D341Med (cell line): ENCODE measurements at regions not wholly inside any gene's neighbourhood (a gene's known extent, or its start where the extent isn't known, plus 50 kb on each side); places are given as distances from the start of the nearest gene placed in this dataset.
"Not testable (repeated sequence)": the region's sequence is repeated elsewhere in the genome, so short reads cannot be mapped to it uniquely, and the experiment has no call there.

ENCODE experiments used
- DNase-seq: peaks from one replicate; pipeline ENCODE4 v3.0.0; 2012; ENCODE audit warnings: low spot score

DNA sequence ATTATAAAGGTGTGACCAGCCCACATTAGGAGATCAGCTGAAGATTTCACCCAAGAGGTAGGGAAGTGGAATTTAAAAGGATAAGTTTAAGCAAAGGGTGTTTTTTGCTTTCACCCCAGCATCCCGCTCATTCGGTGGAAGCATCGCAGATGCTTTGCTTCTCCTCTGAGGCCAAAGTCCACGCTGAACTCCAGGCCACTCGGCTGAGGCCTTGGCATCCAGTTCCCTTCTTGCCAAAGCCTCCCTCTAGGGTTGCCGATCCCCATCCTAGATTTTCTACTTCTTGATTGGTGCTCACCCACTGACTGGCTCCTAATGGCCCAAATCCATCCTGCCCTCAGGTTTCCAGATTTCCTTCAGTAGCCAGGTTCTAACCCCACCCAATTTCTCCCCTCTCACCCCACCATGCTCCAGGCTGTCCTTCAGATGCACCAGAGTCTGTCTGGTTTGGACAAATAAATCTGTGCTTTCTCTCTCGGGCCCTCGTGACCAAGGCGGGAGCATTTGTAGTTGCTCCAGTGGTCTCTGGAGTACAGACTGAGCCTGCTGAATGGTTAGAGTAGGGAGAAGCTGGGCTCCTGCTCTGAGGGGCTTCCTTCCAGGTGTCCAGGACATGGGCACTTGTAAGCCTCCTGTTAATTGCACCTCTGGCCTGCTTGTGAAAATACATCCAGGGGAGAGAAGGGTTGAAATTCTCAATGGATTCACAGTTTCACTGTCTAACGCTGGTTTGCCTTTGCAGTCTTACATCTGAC lies 193.2 kb downstream of the C1orf94 start:
- DNase-seq, result no peak

DNA sequence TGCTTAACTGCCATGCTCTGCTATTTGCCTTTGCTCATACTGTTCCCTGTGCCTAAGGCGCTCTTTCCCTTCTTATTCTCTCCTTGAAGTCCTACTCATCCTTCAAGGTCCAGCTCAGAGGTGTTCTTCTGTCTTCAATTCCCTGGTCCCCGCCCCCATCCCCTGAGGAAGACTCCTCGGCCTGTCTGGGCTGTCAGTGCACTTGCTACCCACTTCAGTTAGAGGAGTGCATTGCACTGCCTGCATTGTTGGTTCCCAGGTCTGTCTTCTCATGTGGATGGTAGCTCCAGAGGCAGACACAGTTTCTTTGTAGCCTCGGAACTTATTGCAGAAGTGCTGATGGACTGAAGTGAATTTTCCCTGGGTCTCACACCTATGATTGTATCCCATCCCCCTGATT lies 194.0 kb downstream of the C1orf94 start:
- DNase-seq, result no peak

DNA sequence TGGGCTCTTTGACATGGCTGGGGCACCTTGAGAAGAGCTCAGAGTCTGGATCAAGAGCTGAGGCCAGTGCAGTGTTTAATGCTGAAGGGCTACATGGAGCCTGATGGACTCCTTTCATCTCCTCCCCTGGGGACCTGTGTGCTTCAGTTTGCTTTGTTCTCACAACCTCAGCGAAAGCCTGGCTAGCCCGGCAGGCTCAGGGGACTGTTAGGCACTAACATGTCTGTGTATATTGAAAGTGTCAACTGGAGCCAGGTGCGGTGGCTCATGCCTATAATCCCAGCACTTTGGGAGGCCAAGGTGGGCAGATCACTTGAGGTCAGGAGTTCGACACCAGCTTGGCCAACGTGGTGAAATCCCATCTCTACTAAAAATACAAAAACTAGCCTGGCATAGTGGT lies 194.5 kb downstream of the C1orf94 start:
- not testable (repeated sequence) for DNase-seq

DNA sequence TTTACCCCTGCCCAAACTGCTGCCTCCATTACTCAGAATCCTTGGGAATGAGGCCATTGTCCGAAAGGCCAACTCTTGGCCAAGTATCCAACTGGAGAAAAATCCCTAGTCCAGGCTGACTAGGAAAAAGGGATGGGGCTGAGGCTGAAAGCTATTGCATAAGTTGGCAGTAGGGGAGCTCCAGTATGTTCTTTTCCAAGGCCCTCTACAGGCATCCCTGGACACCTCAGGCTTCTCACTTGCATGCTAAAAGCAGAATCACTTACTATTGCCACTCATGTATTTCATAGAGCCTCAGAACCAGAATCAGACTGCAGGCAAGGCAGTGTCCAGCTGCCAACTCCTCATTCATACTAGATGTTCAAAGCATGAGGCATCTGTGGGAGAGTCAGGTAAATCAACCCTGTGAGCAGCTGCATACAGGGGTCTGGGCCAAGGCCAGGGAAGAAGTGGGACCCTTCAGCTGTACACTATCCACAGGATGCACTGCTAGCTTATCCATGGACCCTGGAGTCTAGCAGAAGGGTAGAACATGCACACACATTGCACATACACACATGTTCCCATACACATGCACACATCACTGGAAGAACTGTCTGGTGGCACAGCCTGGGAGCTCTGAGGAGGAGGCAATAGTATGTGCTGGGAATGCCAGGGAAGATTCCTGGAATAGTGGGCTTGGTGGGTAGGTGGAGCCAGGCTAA lies 195.3 kb downstream of the C1orf94 start:
- no peak for DNase-seq

DNA sequence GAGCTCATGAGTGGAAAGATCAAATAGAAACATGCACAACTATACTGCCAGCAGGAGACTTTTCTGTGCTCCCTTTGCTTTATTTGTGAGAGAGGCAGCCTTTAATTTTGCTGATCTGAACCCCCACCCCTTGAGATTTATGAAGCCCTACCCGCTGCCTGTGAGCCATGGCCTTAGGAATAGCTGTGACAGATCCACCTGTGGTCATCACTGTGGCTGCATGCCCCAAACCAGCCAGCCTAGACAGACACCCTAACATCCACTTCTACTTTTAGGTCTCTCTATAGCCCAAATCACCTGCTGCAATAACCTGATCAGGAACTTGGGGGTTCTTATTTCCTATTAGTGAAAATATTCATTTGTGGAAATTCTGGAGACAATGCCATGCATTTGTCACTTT lies 196.2 kb downstream of the C1orf94 start:
- DNase-seq, result no peak

DNA sequence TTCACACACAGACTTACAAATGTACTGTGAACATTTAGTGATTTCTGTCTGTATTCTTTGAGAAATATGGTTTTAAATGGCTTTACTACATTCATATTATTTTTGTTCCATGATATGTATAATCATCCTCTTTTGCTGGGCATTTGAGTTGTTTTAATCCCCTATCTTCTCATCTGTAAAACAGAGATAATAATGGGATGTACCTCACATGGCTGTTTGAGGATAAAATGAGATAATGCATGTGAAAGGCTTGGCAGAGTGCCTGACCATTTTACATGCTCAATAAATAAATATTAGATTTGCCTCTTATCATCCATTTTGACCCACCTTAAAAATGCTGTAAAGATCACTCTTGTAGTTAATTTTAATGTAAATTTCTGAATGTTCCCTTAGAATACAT lies 197.2 kb downstream of the C1orf94 start:
- DNase-seq, result no peak

DNA sequence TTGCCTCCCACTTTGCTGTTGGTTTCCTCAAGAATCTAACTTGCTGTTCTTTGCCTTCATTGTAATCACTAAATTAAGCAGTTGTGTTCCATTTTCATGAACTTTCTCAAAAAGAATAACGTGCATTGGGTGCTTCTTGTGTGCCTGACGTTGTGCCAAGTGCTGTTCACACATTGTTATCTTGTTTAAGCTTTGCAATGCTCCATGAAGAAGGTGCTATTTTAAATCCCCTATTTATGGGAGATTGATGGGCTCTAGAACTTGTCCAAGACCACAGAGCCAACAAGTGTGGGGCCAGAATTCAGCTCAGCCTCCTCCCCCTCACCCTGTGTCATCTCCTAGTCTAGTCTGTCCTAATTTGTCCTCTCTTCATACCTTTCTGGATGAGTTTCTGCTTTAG lies 199.8 kb downstream of the C1orf94 start:
- DNase-seq, result no peak

DNA sequence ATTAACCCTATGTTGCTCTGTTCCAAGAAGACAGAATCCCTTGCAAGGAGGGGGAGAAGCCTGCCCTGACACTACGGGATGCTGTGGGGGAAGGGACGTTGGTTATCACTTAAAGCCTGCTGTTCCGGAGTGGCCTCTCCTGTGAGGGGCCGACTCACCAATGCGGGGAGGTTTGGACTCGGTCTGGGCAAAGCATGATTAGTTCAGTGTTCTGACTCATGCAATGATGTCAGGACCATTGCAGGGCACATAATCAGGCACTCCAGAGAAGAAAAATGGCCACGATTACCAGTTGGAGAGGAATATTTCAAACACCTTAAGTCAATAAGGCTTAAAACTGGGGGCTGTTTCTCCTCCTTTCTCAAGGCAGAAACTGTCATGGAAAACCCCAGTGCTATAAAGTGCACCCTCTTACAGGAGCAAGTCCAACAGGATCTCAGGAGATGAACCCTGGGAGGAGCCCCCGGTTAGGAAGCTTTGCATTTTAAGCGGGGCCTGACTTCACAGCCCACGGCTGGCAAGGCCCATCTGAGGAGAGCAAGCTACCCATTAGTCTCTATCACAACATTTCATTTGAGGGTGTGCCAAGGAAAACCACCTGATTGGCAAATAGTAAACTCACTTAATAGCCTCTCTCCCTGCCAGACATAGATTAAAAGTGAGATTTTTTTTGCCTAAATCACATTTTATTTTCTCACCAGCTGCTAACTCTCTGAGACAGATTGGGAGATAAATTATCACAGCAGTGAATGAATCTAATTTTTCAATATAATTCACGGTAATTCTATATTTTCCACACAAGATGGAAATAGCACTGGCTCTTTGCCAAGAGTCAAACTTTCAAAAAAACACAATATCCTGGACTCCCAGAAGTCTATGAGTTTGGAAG lies 202.5 kb downstream of the C1orf94 start:
- no peak for DNase-seq

DNA sequence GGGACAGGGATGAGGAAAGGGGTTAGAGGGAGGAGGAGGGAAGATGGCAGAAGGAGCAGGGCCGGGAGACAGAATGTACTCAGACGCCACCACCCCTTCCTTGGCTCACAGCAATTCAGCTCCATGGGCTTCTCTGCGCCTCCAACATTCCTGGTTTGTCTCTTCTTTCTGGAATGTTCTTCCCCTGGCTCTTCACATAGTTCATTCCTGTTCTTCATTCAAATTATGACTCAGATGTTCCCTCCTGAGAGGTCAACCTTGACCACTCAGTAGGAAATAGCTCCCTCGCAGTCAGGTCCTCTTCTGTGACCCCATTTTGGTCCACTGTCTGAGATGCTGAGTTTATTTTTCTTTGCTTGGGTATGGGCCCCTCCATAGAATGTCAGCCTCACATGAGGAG lies 203.2 kb downstream of the C1orf94 start:
- DNase-seq, result no peak

DNA sequence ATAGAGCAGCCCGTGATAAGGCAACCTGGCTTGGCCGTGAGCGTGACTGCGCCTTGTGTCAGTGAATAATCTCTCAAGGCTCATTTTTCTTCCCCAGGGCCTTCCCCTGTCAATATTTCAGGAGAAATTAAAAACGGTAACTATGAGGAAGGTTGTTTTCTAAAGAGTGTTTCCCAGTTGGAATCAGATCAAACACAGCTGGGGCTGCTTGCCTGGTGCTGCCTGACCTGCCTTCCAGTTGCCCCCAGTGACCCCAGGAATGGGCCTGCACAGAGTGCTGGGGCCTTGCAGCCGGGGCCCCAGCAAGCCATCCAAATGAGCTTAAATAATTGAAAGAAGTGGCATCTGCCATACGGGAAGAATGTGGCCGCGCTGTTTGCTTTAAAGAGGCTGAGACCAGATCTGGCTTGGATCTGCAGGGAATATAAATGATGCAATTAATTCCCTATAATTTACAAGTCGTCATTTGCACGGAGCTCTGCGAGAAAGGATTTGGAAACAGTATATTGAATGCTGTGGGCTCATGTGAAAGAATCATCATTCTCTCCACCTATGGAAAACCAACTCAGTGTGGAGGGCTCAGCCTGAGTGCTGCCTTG lies 203.9 kb downstream of the C1orf94 start:
- no peak for DNase-seq

DNA sequence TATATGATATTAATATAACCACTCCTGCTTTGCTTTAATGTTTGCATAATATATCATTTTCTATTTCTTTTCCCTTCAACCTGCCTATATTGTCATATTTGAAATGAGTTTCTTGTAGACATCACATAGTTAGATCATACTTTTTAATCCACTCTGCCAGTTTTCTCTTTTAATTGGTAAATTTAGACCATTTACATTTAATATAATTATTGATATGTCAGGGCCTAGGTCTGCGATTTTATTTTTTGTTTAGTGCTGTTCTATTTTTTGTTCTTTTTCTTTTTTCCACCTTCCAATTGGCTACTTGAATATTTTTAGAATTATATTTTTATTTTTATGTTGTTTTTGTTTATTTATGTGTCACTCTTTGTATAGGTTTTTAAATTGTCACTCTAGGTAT lies 213.3 kb downstream of the C1orf94 start:
- DNase-seq, result no peak

DNA sequence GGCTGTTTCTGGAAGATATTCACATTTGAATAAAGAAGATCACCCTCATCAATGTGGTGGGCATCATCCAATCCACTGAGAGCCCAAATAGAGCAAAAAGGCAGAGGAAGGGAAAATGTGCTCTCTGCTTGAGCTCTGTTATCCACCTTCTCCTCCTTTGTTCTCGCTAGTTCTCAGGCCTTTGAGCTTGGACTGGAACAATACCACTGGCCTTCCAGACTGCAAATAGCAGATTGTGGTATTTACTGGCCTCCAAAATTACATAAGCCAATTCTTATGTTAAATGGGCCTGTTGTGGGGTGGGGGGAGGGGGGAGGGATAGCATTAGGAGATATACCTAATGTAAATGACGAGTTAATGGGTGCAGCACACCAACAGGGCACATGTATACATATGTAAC lies 219.3 kb downstream of the C1orf94 start:
- no peak for DNase-seq

DNA sequence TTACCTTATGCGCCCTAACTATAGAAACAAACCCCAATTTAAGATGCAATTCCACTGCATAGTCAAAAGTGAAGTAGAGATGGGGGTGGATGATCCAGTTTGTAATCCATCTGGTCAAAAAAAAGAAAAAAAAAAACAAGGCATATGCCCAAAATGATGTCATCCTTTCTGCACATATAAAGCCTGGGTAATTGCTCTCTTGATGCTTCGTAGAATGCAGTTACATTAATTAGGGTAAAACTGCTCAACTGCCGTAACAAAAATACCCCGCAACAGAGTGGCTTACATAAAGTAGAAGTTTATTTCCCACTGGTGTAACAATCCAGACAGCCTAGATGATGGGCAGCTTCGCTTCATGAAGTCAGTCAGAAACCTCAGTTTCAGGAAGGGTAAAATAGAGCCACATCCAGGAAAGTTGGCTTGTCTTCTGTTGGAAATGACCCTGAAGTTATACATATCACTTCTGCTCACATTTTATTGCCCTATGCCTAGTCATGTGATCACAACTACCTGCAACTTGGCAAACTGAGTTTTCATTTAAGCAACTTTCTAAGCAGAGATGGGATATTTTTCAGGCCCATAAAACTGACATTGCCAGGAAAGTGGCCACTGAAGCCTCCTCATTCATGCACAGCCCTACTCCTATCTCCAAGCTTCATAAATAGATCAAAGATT lies 221.7 kb downstream of the C1orf94 start:
- no peak for DNase-seq

DNA sequence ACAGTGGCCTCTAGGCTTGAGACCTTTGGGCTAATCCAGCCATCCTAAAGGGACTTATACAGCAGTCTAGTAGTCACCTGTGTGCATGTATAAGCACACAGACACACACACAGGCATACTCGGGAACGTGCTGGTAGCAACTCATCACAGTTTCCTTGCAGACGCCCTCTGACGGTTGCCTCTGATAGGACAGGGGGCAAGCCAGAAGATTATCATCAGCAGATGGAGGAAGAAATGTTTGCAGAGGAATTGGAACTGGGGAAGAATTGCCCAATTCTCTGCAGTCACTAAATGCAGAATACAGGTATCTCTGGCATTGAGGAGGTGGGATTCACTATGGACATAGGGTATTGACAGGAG lies 222.2 kb downstream of the C1orf94 start:
- DNase-seq, result no peak

DNA sequence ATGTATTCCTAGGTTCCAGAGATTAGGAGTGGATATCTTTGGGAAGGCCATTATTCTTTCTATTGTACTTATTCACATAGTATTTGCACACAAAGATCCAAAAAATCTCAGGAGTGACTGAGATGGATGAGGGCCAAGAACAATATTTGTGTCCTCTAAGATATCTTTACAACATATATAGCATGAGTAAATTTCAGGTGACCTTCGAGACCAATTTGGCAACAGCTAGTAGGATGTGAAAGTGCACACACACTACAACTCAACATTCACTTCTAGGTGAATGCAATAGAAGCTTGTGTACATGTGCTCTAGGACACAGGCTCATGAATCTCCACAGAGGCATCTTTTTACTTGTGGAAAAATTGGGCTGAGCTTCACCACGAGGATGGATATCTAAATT lies 224.0 kb downstream of the C1orf94 start:
- DNase-seq, result no peak

DNA sequence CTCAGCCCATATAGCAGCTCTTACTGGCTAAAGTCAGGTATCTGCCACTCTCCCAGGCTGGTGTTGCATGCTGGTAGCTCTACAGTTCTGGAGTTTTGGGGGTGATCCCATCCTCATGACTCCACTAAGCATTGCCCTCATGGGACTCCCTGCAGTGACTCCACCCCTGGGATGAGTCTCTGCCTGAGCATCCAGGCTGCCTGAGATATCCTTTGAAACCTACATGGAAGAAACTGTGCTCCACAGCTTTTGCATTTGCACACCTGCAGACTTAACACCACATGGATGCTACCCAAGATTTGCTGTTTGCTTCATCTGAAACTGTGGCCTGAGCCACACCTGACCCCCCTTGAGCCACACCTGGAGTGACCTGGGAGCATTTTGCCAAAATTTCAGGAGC lies 226.4 kb downstream of the C1orf94 start:
- DNase-seq, result no peak

DNA sequence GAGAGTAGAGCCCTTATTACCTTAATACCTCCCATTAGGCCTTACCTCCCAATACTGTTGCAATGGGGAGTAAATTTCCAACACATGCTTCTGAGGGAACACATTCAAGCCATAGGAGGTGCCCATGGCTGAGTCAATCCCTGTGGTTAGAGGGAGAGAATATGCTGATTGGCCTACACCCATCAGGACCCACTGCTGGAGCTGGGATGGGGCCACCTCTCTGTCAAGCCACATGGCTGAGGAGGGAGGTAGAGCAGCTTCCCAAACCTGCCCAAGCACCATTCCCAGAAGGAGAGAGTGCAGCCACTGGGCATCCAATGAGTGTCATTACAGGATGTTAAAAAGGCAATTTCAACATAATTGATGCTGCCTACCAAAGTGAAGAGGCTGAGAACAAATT lies 228.1 kb downstream of the C1orf94 start:
- DNase-seq, result no peak

DNA sequence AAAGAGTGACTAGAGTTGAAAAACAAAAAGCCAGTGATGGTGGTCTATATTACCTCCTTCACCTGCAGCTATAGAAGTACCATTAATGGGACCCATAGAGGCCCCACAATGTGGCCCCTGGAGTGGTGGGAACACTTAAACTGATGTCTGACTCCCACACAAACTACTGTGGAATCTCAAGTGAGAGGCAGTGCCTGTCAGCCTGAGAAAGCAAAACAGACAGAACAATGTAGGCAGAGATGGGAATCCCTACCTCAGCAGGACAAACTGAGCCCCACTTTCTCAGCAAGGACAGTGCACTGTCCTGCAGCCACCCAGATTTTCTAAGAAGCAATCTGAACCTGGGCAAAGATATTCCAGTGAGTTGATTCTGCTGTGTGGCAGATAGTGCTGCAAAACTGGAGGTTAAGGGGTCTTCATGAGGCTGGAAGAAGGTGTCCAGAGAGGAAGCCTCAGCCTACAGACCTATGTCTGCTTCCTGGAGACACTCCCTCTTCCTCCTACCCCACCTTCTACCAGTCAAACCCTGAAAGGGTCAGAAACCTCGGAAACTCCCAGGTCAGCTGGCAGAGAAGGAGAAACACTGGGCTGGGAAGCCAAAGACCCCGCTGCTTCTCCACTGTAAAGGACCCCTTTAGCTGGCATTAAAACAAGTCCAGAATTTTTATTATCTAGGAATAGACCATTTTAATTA lies 228.7 kb downstream of the C1orf94 start:
- DNase-seq, result no peak

DNA sequence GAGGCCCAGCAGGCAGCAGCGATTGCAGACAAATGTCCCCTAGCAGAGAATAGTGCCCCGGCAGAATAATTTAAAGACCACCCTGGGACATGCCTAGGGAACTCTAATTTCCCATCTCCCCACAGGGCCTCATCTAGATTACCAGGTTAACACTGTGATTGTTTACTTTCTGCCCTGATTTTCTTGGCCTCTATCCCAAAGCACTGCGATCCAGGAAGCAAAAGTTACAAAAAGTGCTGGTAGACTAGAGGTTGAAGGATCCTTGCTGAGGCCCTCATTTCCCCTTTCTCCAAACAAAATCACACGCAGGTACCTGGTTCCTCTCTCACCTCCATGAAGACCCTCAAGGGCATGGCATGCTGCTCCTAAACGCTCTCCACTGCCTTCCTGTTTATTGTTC lies 229.7 kb downstream of the C1orf94 start:
- DNase-seq, result no peak

DNA sequence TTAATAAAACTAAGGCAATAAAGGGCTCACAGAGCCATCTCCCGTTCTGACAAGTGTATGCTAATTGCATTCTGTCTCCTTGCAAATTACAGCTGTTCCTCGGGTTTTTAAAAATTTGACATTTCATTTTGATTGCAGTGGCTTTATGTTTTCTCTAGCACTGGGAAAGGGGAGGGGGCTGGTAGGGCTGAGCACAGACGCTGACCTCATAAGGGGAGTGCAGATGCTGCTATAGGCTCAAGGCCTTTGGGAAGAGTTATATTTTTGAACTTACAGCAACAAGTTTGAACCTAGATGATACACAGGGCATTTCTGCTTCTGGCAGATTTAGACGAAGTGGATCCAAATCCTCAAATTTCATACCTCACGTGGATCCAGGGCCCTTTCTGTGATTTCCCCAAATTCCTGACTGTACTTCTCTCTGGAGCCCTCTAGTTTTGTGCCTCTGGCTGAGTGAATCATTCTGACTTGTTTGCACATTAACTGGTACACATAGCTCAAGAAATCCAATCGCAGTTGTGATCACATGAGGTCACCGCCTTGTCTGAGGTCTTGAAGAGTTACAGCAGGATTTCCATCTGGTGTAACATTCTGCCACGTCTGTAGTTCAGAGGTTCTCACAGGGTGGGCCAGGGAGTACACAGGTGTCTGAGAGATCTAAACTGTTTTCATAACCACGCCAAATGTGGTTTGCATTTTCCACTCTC lies 230.3 kb downstream of the C1orf94 start:
- DNase-seq, result no peak

DNA sequence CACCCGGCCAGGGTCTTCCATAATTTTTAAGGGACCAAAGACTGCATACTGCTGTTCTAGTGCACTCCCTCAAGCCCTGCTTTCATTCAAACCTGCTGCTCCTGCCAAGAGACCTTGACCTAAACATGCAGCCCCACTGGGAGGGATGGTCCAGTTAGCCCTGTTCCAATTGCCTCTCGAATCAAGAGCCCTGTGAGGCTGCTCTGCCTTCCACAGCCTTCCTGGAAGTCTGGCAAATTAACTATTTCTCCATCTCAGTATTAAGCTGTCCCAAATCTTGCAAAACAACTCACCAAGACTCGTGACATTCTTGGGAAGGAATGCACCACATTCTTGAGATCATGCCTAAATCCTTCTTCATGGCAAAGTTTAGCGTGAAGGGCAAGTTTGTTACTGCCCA lies 231.3 kb downstream of the C1orf94 start:
- DNase-seq, result no peak
